ENCODE measurements at regions not wholly inside any gene's neighbourhood (a gene's known extent, or its start where the extent isn't known, plus 50 kb on each side); places are given as distances from the start of the nearest gene placed in this dataset.

GRCh38 chr2:120935339-120936313 lies 200.0 kb downstream of the GLI2 start:
- no peak for TF ChIP-seq POLR2A (IDR thresholded peaks at IDR 0.05; ENCODE audit: low read depth, low read length)
- no peak for TF ChIP-seq TAF1 (IDR thresholded peaks at IDR 0.05; ENCODE audit: low read depth, low read length)
- TF ChIP-seq POLR2AphosphoS5 (IDR thresholded peaks at IDR 0.05; ENCODE audit: low read depth, low read length) = no peak
- TF ChIP-seq SPI1 (IDR thresholded peaks at IDR 0.05; ENCODE audit: low read depth, low read length) = no peak
